ENCODE measurements at regions not wholly inside any gene's neighbourhood (a gene's known extent, or its start where the extent isn't known, plus 50 kb on each side); places are given as distances from the start of the nearest gene placed in this dataset.

DNA sequence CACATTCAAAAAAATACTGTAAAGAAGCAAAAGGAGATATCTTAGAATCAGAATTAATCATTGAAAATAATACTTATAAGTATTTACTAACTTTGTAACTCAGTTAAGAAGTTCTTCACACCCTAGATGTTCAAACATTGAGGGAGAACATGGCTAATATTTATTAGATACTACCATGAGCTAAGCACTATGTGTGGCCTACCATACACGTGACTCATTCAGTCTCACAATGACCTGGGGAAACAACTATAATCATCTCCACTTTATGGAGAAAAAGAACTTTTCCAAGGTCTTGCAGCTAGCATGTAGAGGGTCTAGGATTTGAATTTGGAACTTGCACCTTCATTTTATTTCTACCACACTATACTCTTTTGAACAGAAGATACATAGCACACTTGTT is 361.9 kb upstream of the CFAP20DC start:
- TF ChIP-seq POLR2A (IDR thresholded peaks at IDR 0.05; ENCODE audit: low read length) (no peak), SMC3 (IDR thresholded peaks at IDR 0.05) (no peak), FOSB (CRISPR knock-in tag; IDR thresholded peaks at IDR 0.05) (no peak), MAX (IDR thresholded peaks at IDR 0.05) (no peak), RFX5 (IDR thresholded peaks at IDR 0.05) (no peak), CHD4 (IDR thresholded peaks at IDR 0.05; ENCODE audit: borderline replicate concordance) (no peak), NR3C1 (IDR thresholded peaks at IDR 0.05) (no peak), KDM5A (IDR thresholded peaks at IDR 0.05) (no peak), JUN (IDR thresholded peaks at IDR 0.05) (no peak), USF2 (IDR thresholded peaks at IDR 0.05) (no peak)
- TF ChIP-seq, protein P1, sequence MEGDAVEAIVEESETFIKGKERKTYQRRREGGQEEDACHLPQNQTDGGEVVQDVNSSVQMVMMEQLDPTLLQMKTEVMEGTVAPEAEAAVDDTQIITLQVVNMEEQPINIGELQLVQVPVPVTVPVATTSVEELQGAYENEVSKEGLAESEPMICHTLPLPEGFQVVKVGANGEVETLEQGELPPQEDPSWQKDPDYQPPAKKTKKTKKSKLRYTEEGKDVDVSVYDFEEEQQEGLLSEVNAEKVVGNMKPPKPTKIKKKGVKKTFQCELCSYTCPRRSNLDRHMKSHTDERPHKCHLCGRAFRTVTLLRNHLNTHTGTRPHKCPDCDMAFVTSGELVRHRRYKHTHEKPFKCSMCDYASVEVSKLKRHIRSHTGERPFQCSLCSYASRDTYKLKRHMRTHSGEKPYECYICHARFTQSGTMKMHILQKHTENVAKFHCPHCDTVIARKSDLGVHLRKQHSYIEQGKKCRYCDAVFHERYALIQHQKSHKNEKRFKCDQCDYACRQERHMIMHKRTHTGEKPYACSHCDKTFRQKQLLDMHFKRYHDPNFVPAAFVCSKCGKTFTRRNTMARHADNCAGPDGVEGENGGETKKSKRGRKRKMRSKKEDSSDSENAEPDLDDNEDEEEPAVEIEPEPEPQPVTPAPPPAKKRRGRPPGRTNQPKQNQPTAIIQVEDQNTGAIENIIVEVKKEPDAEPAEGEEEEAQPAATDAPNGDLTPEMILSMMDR (IDR thresholded peaks at IDR 0.05): no peak
- TF ChIP-seq, protein P2, sequence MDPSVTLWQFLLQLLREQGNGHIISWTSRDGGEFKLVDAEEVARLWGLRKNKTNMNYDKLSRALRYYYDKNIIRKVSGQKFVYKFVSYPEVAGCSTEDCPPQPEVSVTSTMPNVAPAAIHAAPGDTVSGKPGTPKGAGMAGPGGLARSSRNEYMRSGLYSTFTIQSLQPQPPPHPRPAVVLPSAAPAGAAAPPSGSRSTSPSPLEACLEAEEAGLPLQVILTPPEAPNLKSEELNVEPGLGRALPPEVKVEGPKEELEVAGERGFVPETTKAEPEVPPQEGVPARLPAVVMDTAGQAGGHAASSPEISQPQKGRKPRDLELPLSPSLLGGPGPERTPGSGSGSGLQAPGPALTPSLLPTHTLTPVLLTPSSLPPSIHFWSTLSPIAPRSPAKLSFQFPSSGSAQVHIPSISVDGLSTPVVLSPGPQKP (IDR thresholded peaks at IDR 0.05; ENCODE audit: low read depth, low read length): no peak
